D721Med (cell line): ENCODE measurements at regions not wholly inside any gene's neighbourhood (a gene's known extent, or its start where the extent isn't known, plus 50 kb on each side); places are given as distances from the start of the nearest gene placed in this dataset.

Source experiments
- DNase-seq: peaks from one replicate; pipeline ENCODE4 v3.0.0; 2011; ENCODE audit warnings: low spot score; ENCODE audit not compliant: insufficient read length
- FAIRE-seq: peaks from 2 replicates; lab custom pipeline; 2011; peaks lifted over from hg19 to GRCh38; lab: Jason Lieb, UNC
- CTCF ChIP-seq: IDR thresholded peaks from 2 replicates; pipeline ENCODE4 v1.5.1; 2012; ENCODE audit warnings: mild to moderate bottlenecking, control low read depth; ENCODE audit not compliant: insufficient read depth; ENCODE audit errors: missing control alignments

GRCh38 chr6:156347246-156347645 is 429.9 kb upstream of the ARID1B start:
- no peak for TF ChIP-seq CTCF
- FAIRE-seq (no peak), DNase-seq (no peak)

- FAIRE-seq (no peak), DNase-seq (no peak)
- TF ChIP-seq CTCF, result no peak
Observed at GRCh38 chr6:156345700-156346099, 431.5 kb upstream of the ARID1B start.

- no peak for DNase-seq
- FAIRE-seq, result no peak
- TF ChIP-seq CTCF, result no peak
Observed at GRCh38 chr6:156344491-156344890, 432.7 kb upstream of the ARID1B start.

- TF ChIP-seq CTCF, result no peak
- no peak for DNase-seq
- no peak for FAIRE-seq
Observed at GRCh38 chr6:156337801-156338200, 439.4 kb upstream of the ARID1B start.

GRCh38 chr6:156336733-156337132 is 440.4 kb upstream of the ARID1B start:
- no peak for TF ChIP-seq CTCF
- no peak for FAIRE-seq
- DNase-seq, result no peak

GRCh38 chr6:156336089-156336488 is 441.1 kb upstream of the ARID1B start:
- no peak for TF ChIP-seq CTCF
- FAIRE-seq, result no peak
- no peak for DNase-seq

GRCh38 chr6:156334966-156335365 is 442.2 kb upstream of the ARID1B start:
- DNase-seq (no peak), FAIRE-seq (no peak)
- no peak for TF ChIP-seq CTCF
